ENCODE measurements at regions not wholly inside any gene's neighbourhood (a gene's known extent, or its start where the extent isn't known, plus 50 kb on each side); places are given as distances from the start of the nearest gene placed in this dataset.
"Not testable (repeated sequence)": the region's sequence is repeated elsewhere in the genome, so short reads cannot be mapped to it uniquely, and the experiment has no call there.

DNA sequence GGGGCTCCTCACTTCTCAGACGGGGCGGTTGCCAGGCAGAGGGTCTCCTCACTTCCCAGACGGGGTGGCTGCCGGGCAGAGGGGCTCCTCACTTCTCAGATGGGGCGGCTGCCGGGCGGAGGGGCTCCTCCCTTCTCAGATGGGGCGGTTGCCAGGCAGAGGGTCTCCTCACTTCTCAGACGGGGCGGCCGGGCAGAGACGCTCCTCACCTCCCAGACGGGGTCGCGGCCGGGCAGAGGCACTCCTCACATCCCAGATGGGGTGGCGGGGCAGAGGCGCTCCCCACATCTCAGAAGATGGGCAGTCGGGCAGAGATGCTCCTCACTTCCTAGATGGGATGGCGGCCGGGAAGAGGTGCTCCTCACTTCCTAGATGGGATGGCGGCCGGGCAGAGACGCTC, 148.3 kb downstream of the UTRN start:
- not testable (repeated sequence) for DNase-seq (ENCODE audit: low read depth)

DNA sequence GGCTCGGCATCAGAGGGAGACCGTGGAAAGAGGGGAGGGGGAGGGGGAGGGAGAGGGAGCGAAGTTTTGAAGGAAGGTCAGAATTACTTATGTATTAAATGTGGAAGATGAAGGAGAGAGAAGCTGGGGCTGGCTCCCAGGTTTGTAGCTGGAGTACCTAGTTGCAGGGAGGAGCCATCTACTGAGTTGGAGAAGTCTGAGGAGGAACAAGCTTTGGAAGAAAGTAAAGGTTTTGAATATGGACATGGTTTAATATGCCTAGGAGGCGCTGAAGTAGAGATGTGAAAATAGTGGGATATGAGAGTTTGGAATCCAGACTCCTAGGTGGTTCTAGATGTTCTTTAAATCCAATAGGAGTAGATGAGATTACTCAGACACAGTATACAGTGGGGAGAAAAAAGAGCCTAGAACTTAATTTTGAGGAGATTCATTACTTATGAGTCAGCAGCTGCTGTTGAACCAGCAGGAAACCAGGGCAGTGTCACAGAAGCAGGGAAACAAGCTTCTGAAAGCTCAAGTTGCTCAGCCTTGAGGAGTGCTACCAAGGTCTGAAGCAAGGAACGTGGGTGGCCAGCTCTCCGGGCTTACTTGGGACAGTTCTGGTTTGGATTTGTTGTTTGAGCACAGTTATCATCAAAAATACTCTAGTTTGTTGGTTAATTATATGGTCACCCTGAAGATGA, 149.3 kb downstream of the UTRN start:
- DNase-seq (ENCODE audit: low read depth) = peak; percentile 91

GRCh38 chr6:144435602-144436426, 150.7 kb downstream of the UTRN start:
- no peak for DNase-seq (ENCODE audit: low read depth)

GRCh38 chr6:144437105-144437504, 152.0 kb downstream of the UTRN start:
- no peak for DNase-seq (ENCODE audit: low read depth)

DNA sequence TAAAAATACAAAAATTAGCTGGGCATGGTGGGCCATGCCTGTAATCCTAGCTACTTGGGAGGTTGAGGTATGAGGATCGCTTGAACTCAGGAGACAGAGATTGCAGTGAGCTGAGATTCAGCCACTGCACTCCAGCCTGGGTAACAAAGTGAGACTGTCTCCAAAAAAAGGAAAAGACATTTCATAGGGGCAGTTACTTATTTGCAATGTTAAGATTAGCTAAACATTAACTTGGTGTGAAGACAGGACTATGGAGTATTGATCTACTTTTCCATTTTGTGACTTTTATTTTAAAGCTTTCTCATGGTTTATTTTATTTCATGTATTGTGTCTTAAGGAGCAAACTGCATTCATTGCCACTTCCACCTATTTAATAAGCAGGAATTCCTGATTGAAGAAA, 153.0 kb downstream of the UTRN start:
- no peak for DNase-seq (ENCODE audit: low read depth)

- no peak for DNase-seq (ENCODE audit: low read depth)
These were observed 153.9 kb downstream of the UTRN start for GRCh38 chr6:144439016-144439415.

DNA sequence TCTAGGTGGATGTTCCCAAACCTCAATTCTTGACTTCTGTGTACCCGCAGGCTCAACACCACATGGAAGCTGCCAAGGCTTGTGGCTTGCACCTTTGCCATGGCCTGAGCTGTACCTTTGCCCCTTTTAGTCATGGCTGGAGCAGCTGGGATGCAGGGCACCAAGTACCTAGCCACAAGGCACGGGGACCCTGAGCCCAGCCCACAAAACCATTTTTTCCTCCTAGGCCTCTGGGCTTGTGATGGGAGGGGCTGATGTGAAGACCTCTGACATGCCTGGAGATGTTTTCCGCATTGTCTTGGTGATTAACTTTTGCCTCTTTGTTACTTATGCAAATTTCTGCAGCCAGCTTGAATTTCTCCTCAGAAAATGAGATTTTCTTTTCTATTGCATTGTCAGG, 156.7 kb downstream of the UTRN start:
- DNase-seq (ENCODE audit: low read depth) = not testable (repeated sequence)

GRCh38 chr6:144443157-144443556, 158.0 kb downstream of the UTRN start:
- no peak for DNase-seq (ENCODE audit: low read depth)

- peak; percentile 77 for DNase-seq (ENCODE audit: low read depth)
These were observed 162.3 kb downstream of the UTRN start for GRCh38 chr6:144447472-144447871.

DNA sequence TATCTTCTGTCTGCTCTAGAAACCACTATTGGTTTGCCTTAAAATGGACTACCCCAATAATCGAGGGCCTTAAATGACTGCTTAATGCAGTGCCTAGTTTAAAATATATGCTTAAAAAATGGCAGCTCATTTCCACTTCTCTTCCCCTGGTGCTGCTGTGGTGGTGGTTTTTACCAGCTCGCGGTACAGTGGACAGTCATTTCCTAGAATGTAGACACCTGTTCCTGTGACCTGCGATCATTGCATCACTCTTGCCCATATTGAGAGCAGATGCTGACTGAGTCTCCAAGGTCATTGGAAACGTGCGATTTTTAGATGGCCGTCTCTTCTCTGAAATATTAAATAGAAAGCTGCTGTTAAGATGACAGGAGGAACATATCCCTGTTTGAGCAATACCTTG, 164.1 kb downstream of the UTRN start:
- no peak for DNase-seq (ENCODE audit: low read depth)

- no peak for DNase-seq (ENCODE audit: low read depth)
These were observed 164.9 kb downstream of the UTRN start for GRCh38 chr6:144449911-144450597.

- no peak for DNase-seq (ENCODE audit: low read depth)
These were observed 175.4 kb downstream of the UTRN start for GRCh38 chr6:144460327-144461095.

- no peak for DNase-seq (ENCODE audit: low read depth)
These were observed 176.9 kb downstream of the UTRN start for GRCh38 chr6:144462058-144462457.

GRCh38 chr6:144466716-144467115, 181.6 kb downstream of the UTRN start:
- no peak for DNase-seq (ENCODE audit: low read depth)

- no peak for DNase-seq (ENCODE audit: low read depth)
These were observed 182.1 kb downstream of the UTRN start for GRCh38 chr6:144467172-144467762.

- DNase-seq (ENCODE audit: low read depth) = no peak
These were observed 182.8 kb downstream of the UTRN start for GRCh38 chr6:144467921-144468320.

- no peak for DNase-seq (ENCODE audit: low read depth)
These were observed 183.6 kb downstream of the UTRN start for GRCh38 chr6:144468709-144469108.

DNA sequence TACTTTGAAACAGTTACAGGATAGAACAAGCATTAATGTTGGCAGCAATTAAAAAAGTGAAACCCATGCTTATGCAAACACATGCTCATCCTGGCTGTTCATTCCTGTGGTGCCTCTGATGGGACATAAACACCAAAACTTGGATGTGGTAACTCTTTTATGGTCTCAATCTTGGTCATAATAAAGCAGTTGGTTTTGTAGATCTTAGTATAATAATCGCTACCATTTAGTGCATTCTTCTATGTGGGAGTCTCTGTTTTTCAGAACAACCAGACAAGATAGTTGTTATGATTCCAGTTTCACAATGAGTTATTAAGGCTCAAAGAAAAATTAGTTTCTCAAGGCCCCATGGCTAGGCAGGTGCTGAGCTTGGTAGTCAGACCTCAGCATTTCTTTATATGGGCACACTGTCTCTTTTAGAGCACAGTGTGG, 184.0 kb downstream of the UTRN start:
- no peak for DNase-seq (ENCODE audit: low read depth)

- not testable (repeated sequence) for DNase-seq (ENCODE audit: low read depth)
These were observed 185.1 kb downstream of the UTRN start for GRCh38 chr6:144470201-144470600.

DNA sequence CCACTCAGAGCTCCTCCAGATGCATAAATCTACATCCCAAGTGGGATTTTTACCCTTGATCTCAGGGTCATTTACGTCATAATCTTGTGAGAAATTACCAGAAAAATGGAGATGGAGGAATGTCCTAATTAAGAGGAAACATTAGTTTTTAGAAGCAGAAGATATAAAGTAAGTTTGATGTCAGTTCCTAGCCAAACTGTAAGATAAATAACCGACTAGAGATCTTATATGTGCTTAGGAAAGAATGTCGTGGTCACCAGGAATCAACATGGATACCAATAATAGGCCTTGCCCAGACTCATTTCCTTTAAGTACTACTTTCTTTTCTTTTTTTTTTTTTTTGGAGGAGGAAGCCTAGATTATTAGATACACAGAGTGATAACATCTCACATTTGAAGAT, 186.9 kb downstream of the UTRN start:
- no peak for DNase-seq (ENCODE audit: low read depth)

DNA sequence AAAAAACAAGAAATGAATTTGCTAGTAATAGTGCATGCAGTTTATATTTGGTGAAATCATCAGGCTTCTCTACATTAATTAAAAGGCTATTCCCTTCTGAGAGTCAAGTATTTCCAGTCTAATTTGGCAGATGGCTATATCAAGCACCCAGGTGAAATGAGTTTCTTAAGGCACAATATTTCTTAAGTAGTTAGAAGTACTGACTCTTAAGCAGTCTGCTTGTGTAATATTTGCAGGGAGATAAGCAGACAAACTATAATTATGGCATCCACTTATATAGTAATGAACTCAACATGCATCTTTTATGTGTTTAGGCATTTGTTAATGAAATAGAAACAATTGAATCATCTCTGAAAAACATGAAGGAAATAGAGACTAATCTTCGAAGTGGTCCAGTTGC, 189.2 kb downstream of the UTRN start:
- DNase-seq (ENCODE audit: low read depth) = no peak

Measured in HT1080 (cell line).